ENCODE measurements at regions not wholly inside any gene's neighbourhood (a gene's known extent, or its start where the extent isn't known, plus 50 kb on each side); places are given as distances from the start of the nearest gene placed in this dataset.

DNA sequence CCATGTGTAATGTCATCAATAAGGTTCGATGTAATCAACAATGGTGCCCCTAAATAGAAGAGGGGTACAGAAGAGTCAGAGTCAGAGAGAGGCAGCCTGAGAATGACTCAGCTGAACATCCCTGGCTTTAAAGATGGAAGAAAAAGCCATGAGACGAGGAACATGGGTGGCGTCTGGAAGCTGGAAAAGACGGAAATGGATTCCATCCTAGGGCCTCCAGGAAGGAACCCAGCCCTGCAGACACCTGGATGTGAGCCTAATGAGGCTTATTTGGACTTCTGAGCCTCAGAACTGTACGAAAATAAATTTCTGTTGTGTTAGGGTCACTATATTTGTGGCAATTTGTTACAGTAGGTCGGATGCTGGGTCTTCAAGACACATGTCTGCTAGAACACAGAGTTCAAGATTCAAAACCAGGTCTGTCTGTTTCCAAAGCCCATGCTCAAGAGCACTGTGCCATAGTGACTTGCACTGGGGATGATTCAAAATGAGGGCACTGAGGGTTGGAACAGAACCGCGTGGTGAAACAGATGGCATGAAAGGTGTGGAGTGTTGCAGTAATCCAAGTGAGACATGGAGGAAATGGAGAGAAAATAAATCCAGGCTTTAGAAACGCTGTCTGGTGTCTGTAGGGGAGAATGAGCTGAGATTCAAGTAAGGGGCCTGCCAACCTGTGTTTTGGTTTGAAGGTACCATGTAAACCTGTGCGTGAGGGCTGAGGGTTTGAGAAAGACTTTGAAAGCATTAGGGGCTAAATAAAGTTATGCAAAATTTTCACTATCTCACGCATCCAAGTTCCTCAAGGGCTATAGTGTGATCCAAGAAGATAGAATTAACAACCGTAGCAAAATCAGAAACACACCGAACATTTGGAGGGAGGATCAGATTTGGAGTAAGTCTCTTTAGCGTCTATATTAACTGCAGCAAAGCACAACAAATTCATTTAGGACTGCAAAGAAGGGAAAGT is 849.1 kb upstream of the AUTS2 start:
- Histone ChIP-seq H3K9ac (ENCODE audit: low read length) (no peak overlapping the region), H2AFZ (ENCODE audit: low read depth, low read length) (no peak overlapping the region), H4K8ac (ENCODE audit: low read length) (no peak overlapping the region), H2BK120ac (ENCODE audit: low read depth, low read length) (no peak overlapping the region), H3K23ac (ENCODE audit: low read length in 2 of 2) (no peak overlapping the region), H2BK15ac (ENCODE audit: low read depth, poor library complexity, severe bottlenecking) (no peak overlapping the region), H3K27me3 (ENCODE audit: control insufficient read depth in 1 of 2, insufficient read depth in 1 of 2, low read length in 2 of 2) (no peaks in the 10 kb centered on the region), H3K9me3 (ENCODE audit: control insufficient read depth, low read length) (no peaks in the 10 kb centered on the region), H3K18ac (ENCODE audit: low read depth in 1 of 2, low read length in 2 of 2) (no peak overlapping the region), H3K79me1 (replicated peaks; ENCODE audit: low read length, poor library complexity, severe bottlenecking) (no peaks in the 10 kb centered on the region), H2AK5ac (ENCODE audit: low read length, severe bottlenecking) (no peak overlapping the region), H3K36me3 (ENCODE audit: control insufficient read depth in 1 of 2, insufficient read depth in 2 of 2, low read depth in 1 of 2, low read length in 2 of 2) (no peaks in the 10 kb centered on the region), H2BK5ac (ENCODE audit: low read depth, low read length, poor library complexity, severe bottlenecking) (no peak overlapping the region), H3K4me3 (ENCODE audit: insufficient read depth in 1 of 2, low read depth in 1 of 2, low read length in 2 of 2) (no peak overlapping the region), H3K27ac (ENCODE audit: low read length, poor library complexity, severe bottlenecking) (no peak overlapping the region), H2BK12ac (ENCODE audit: low read length in 2 of 2) (no peak overlapping the region), H3K4ac (ENCODE audit: low read depth in 1 of 2, low read length in 2 of 2) (no peak overlapping the region), H3K14ac (ENCODE audit: low read length in 2 of 2) (no peak overlapping the region), H4K91ac (ENCODE audit: low read length) (no peak overlapping the region), H3K4me2 (ENCODE audit: low read length, poor library complexity, severe bottlenecking) (no peak overlapping the region), H3K4me1 (ENCODE audit: control insufficient read depth, insufficient read depth, low read depth, low read length) (no peaks in the 10 kb centered on the region)
- no peak for DNase-seq
- WGBS: 79% methylated on average over 12 of the region's 14 CpGs

- H2BK12ac ChIP-seq (ENCODE audit: low read length in 2 of 2): no peak overlapping the region
- H3K4me3 ChIP-seq (ENCODE audit: insufficient read depth in 1 of 2, low read depth in 1 of 2, low read length in 2 of 2): no peak overlapping the region
- no peak overlapping the region for H3K14ac ChIP-seq (ENCODE audit: low read length in 2 of 2)
- no peak overlapping the region for H3K23ac ChIP-seq (ENCODE audit: low read length in 2 of 2)
- peak overlapping the region; percentile 31 for H3K9ac ChIP-seq (ENCODE audit: low read length)
- no peaks in the 10 kb centered on the region for H3K4me1 ChIP-seq (ENCODE audit: control insufficient read depth, insufficient read depth, low read depth, low read length)
- H2BK5ac ChIP-seq (ENCODE audit: low read depth, low read length, poor library complexity, severe bottlenecking): no peak overlapping the region
- no peak for DNase-seq
- no peaks in the 10 kb centered on the region for H3K9me3 ChIP-seq (ENCODE audit: control insufficient read depth, low read length)
- no peaks in the 10 kb centered on the region for H3K27me3 ChIP-seq (ENCODE audit: control insufficient read depth in 1 of 2, insufficient read depth in 1 of 2, low read length in 2 of 2)
- H3K4ac ChIP-seq (ENCODE audit: low read depth in 1 of 2, low read length in 2 of 2): no peak overlapping the region
- H4K91ac ChIP-seq (ENCODE audit: low read length): no peak overlapping the region
- H2BK15ac ChIP-seq (ENCODE audit: low read depth, poor library complexity, severe bottlenecking): no peak overlapping the region
- no peak overlapping the region for H4K8ac ChIP-seq (ENCODE audit: low read length)
- no peaks in the 10 kb centered on the region for H3K79me1 ChIP-seq (replicated peaks; ENCODE audit: low read length, poor library complexity, severe bottlenecking)
- H3K27ac ChIP-seq (ENCODE audit: low read length, poor library complexity, severe bottlenecking): no peak overlapping the region
- H2AK5ac ChIP-seq (ENCODE audit: low read length, severe bottlenecking): no peak overlapping the region
- H3K18ac ChIP-seq (ENCODE audit: low read depth in 1 of 2, low read length in 2 of 2): no peak overlapping the region
- WGBS: 59% methylated on average over 5 of the region's 5 CpGs
- H2AFZ ChIP-seq (ENCODE audit: low read depth, low read length): no peak overlapping the region
- H3K36me3 ChIP-seq (ENCODE audit: control insufficient read depth in 1 of 2, insufficient read depth in 2 of 2, low read depth in 1 of 2, low read length in 2 of 2): no peaks in the 10 kb centered on the region
- no peak overlapping the region for H3K4me2 ChIP-seq (ENCODE audit: low read length, poor library complexity, severe bottlenecking)
- no peak overlapping the region for H2BK120ac ChIP-seq (ENCODE audit: low read depth, low read length)
Measured at GRCh38 chr7:68752485-68753178, 845.6 kb upstream of the AUTS2 start.

- Histone ChIP-seq H2BK5ac (ENCODE audit: low read depth, low read length, poor library complexity, severe bottlenecking) (no peak overlapping the region), H3K23ac (ENCODE audit: low read length in 2 of 2) (no peak overlapping the region), H3K4me1 (ENCODE audit: control insufficient read depth, insufficient read depth, low read depth, low read length) (no peaks in the 10 kb centered on the region), H4K8ac (ENCODE audit: low read length) (no peak overlapping the region), H2AK5ac (ENCODE audit: low read length, severe bottlenecking) (no peak overlapping the region), H3K79me1 (replicated peaks; ENCODE audit: low read length, poor library complexity, severe bottlenecking) (no peaks in the 10 kb centered on the region), H3K36me3 (ENCODE audit: control insufficient read depth in 1 of 2, insufficient read depth in 2 of 2, low read depth in 1 of 2, low read length in 2 of 2) (no peaks in the 10 kb centered on the region), H3K4me2 (ENCODE audit: low read length, poor library complexity, severe bottlenecking) (no peak overlapping the region), H4K91ac (ENCODE audit: low read length) (no peak overlapping the region), H3K9me3 (ENCODE audit: control insufficient read depth, low read length) (no peaks in the 10 kb centered on the region), H3K27me3 (ENCODE audit: control insufficient read depth in 1 of 2, insufficient read depth in 1 of 2, low read length in 2 of 2) (peaks cover 0 to 5% of the 10 kb centered on the region in 2 experiments), H3K14ac (ENCODE audit: low read length in 2 of 2) (no peak overlapping the region), H2BK120ac (ENCODE audit: low read depth, low read length) (no peak overlapping the region), H3K9ac (ENCODE audit: low read length) (no peak overlapping the region), H2AFZ (ENCODE audit: low read depth, low read length) (no peak overlapping the region), H2BK15ac (ENCODE audit: low read depth, poor library complexity, severe bottlenecking) (no peak overlapping the region), H2BK12ac (ENCODE audit: low read length in 2 of 2) (no peak overlapping the region), H3K4ac (ENCODE audit: low read depth in 1 of 2, low read length in 2 of 2) (no peak overlapping the region), H3K4me3 (ENCODE audit: insufficient read depth in 1 of 2, low read depth in 1 of 2, low read length in 2 of 2) (no peak overlapping the region), H3K27ac (ENCODE audit: low read length, poor library complexity, severe bottlenecking) (no peak overlapping the region), H3K18ac (ENCODE audit: low read depth in 1 of 2, low read length in 2 of 2) (no peak overlapping the region)
- WGBS: 83% methylated on average over 2 of the region's 2 CpGs
- no peak for DNase-seq
Measured at GRCh38 chr7:68754414-68754813, 843.9 kb upstream of the AUTS2 start.

- Histone ChIP-seq H3K36me3 (ENCODE audit: control insufficient read depth in 1 of 2, insufficient read depth in 2 of 2, low read depth in 1 of 2, low read length in 2 of 2) (no peaks in the 10 kb centered on the region), H3K23ac (ENCODE audit: low read length in 2 of 2) (no peak overlapping the region), H3K27me3 (ENCODE audit: control insufficient read depth in 1 of 2, insufficient read depth in 1 of 2, low read length in 2 of 2) (peaks cover 0 to 5% of the 10 kb centered on the region in 2 experiments), H3K4me3 (ENCODE audit: insufficient read depth in 1 of 2, low read depth in 1 of 2, low read length in 2 of 2) (no peak overlapping the region), H3K4me1 (ENCODE audit: control insufficient read depth, insufficient read depth, low read depth, low read length) (no peaks in the 10 kb centered on the region), H4K8ac (ENCODE audit: low read length) (no peak overlapping the region), H3K4me2 (ENCODE audit: low read length, poor library complexity, severe bottlenecking) (no peak overlapping the region), H2AFZ (ENCODE audit: low read depth, low read length) (no peak overlapping the region), H4K91ac (ENCODE audit: low read length) (no peak overlapping the region), H3K14ac (ENCODE audit: low read length in 2 of 2) (no peak overlapping the region), H3K4ac (ENCODE audit: low read depth in 1 of 2, low read length in 2 of 2) (no peak overlapping the region), H2AK5ac (ENCODE audit: low read length, severe bottlenecking) (no peak overlapping the region), H2BK15ac (ENCODE audit: low read depth, poor library complexity, severe bottlenecking) (no peak overlapping the region), H3K9me3 (ENCODE audit: control insufficient read depth, low read length) (peaks cover 3% of the 10 kb centered on the region), H2BK5ac (ENCODE audit: low read depth, low read length, poor library complexity, severe bottlenecking) (no peak overlapping the region), H2BK12ac (ENCODE audit: low read length in 2 of 2) (no peak overlapping the region), H2BK120ac (ENCODE audit: low read depth, low read length) (no peak overlapping the region), H3K9ac (ENCODE audit: low read length) (no peak overlapping the region), H3K27ac (ENCODE audit: low read length, poor library complexity, severe bottlenecking) (no peak overlapping the region), H3K79me1 (replicated peaks; ENCODE audit: low read length, poor library complexity, severe bottlenecking) (no peaks in the 10 kb centered on the region), H3K18ac (ENCODE audit: low read depth in 1 of 2, low read length in 2 of 2) (no peak overlapping the region)
- DNase-seq: no peak
- 65% methylated on average over 4 of the region's 4 CpGs for WGBS
Measured at GRCh38 chr7:68756986-68757495, 841.2 kb upstream of the AUTS2 start.
